Upper lobe of left lung (tissue), 4 donors: ENCODE measurements at regions not wholly inside any gene's neighbourhood (a gene's known extent, or its start where the extent isn't known, plus 50 kb on each side); places are given as distances from the start of the nearest gene placed in this dataset.

Source experiments
- POLR2AphosphoS5 ChIP-seq, 2 donors: sonication (generic); formaldehyde crosslinking; IDR thresholded peaks; one replicate each; pipeline ENCODE4 v1.5.1; 2017; ENCODE audit warnings: antibody characterized with exemption in 2 of 2
- TF ChIP-seq, protein P1 (sequence below), 6 experiments: fragments of 450-650 bp in 4 of 6; fragments of 200-600 bp in 2 of 6; sonication (generic) in 2 of 6; IDR thresholded peaks; one replicate each; pipeline ENCODE4 v1.5.1; 2016 to 2019; ENCODE audit warnings: antibody characterized with exemption in 6 of 6

DNA sequence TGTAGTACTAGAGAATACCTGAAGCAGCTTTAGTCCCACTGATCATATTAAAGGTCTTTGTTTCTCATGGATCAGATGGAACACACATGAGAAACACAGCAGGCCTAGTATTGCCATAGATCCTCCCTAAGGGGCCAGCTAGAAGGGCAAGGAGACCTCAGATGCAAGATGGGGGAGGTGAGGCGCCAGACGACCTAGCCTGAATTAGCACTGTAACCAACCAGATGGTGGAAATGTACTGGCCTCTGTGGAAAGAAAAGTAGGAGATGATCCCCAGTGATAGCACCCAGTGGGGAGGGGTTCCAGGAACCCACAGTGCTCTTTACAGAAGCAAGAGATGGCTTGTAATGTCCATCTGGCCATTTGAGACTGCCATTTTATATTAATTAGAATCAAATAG lies 138.2 kb upstream of the ZNF385D start:
- TF ChIP-seq, protein P1, sequence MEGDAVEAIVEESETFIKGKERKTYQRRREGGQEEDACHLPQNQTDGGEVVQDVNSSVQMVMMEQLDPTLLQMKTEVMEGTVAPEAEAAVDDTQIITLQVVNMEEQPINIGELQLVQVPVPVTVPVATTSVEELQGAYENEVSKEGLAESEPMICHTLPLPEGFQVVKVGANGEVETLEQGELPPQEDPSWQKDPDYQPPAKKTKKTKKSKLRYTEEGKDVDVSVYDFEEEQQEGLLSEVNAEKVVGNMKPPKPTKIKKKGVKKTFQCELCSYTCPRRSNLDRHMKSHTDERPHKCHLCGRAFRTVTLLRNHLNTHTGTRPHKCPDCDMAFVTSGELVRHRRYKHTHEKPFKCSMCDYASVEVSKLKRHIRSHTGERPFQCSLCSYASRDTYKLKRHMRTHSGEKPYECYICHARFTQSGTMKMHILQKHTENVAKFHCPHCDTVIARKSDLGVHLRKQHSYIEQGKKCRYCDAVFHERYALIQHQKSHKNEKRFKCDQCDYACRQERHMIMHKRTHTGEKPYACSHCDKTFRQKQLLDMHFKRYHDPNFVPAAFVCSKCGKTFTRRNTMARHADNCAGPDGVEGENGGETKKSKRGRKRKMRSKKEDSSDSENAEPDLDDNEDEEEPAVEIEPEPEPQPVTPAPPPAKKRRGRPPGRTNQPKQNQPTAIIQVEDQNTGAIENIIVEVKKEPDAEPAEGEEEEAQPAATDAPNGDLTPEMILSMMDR (IDR thresholded peaks at IDR 0.05), result no peak
- TF ChIP-seq POLR2AphosphoS5 (IDR thresholded peaks at IDR 0.05), result no peak
